Kidney (tissue), 13 donors: ENCODE measurements at regions not wholly inside any gene's neighbourhood (a gene's known extent, or its start where the extent isn't known, plus 50 kb on each side); places are given as distances from the start of the nearest gene placed in this dataset.
A peak's percentile ranks its signal among the peaks of the same experiment; 100 is the strongest.

Experiments
- DNase-seq, 5 donors: peaks; one replicate each; pipeline ENCODE4 v3.0.0-alpha.2; 2013 to 2020
- FAIRE-seq: peaks from 2 replicates; lab custom pipeline; 2012; peaks lifted over from hg19 to GRCh38; lab: Jason Lieb, UNC
- H3K27ac ChIP-seq, 2 donors: one replicate each; pipeline ENCODE4 v1.7.0; 2013; ENCODE audit warnings: low read depth in 2 of 2, low read length in 2 of 2, inconsistent platforms in 1 of 2
- H3K27me3 ChIP-seq: one replicate; pipeline ENCODE4 v1.7.1; 2013; ENCODE audit warnings: low read length, inconsistent platforms; ENCODE audit not compliant: control insufficient read depth, insufficient read depth
- H3K36me3 ChIP-seq, 3 donors: one replicate each; pipeline versions ENCODE4 v1.7.0 to v1.7.1; 2013; ENCODE audit warnings: low read length in 3 of 3, control low read depth in 1 of 3, inconsistent platforms in 1 of 3; ENCODE audit not compliant: insufficient read depth in 3 of 3, control insufficient read depth in 2 of 3
- H3K4me1 ChIP-seq, 3 donors: one replicate each; pipeline versions ENCODE4 v1.7.0 to v1.7.1; 2013; ENCODE audit warnings: low read length in 3 of 3, inconsistent platforms in 1 of 3, low read depth in 1 of 3; ENCODE audit not compliant: control insufficient read depth in 2 of 3, insufficient read depth in 2 of 3
- H3K4me3 ChIP-seq, 3 donors: one replicate each; pipeline versions ENCODE4 v1.7.0 to v1.8.1; 2013; ENCODE audit warnings: low read length in 3 of 3, control low read depth in 1 of 3, inconsistent platforms in 1 of 3
- H3K9ac ChIP-seq, 3 donors: one replicate each; pipeline versions ENCODE4 v1.7.0 to v1.7.1; 2013; ENCODE audit warnings: low read length in 3 of 3, control low read depth in 1 of 3, inconsistent platforms in 1 of 3
- H3K9me3 ChIP-seq, 3 donors: one replicate each; pipeline versions ENCODE4 v1.7.0 to v1.7.1; 2013; ENCODE audit warnings: low read length in 3 of 3, control low read depth in 1 of 3, inconsistent platforms in 1 of 3; ENCODE audit not compliant: control insufficient read depth in 2 of 3, insufficient read depth in 1 of 3
- CTCF ChIP-seq: IDR thresholded peaks from 3 replicates; pipeline ENCODE4 v1.5.1; 2012; ENCODE audit warnings: mild to moderate bottlenecking, moderate library complexity, borderline replicate concordance; ENCODE audit not compliant: insufficient read depth; ENCODE audit errors: extremely low read depth
- intact Hi-C: fragments of 100-400 bp; cut with DNase I; formaldehyde crosslinking; loops from one replicate; pipeline ENCODE4 v1.11.1; 2022
- donor health status: control.
- donor health status: control.
- donor health status: control.
- donor health status: control.
- donor health status: control.
- donor health status: DM: yes; HTN: yes; CAD: no.
- donor health status: Normal renal cell carcinoma (clear cell type).

- FAIRE-seq = no peak
- intact Hi-C loops = no loop called here
- TF ChIP-seq CTCF = no peak
These were observed 1287.1 kb downstream of the PCDH9 start for GRCh38 chr13:65943024-65943423.

DNA sequence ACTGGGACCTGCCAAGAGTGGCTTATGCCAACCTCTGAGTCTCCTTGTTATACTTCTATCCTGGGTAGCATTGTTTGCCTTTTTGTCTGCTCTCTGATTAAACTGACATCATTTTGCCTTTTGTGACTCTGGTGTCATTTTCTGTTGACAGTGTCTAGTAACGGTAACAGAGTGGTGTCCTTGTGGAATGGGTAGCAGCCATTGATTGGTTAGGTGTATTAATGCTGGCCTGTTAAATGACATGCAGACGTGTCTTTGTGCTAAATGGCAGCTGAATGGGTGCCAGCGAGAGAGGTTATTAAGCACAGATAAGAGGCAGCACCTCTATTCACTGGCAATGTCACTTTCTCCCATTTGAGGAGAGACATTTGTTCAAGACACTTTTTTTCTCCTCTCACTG is 1289.4 kb downstream of the PCDH9 start:
- H3K9ac ChIP-seq = no peak overlapping the region
- intact Hi-C loops = no loop called here
- H3K36me3 ChIP-seq = no peaks in the 10 kb centered on the region
- H3K9me3 ChIP-seq = no peaks in the 10 kb centered on the region
- FAIRE-seq (no peak), DNase-seq (no peak)
- no peaks in the 10 kb centered on the region for H3K4me1 ChIP-seq
- H3K4me3 ChIP-seq = no peak overlapping the region
- H3K27ac ChIP-seq = no peak overlapping the region
- TF ChIP-seq CTCF = no peak
- no peaks in the 10 kb centered on the region for H3K27me3 ChIP-seq

More at GRCh38 chr13:65943024-65943423, 1287.1 kb downstream of the PCDH9 start:
- Histone ChIP-seq H3K4me1 (no peaks in the 10 kb centered on the region), H3K9me3 (no peaks in the 10 kb centered on the region), H3K9ac (no peak overlapping the region), H3K27me3 (no peaks in the 10 kb centered on the region), H3K27ac (no peak overlapping the region), H3K36me3 (no peaks in the 10 kb centered on the region), H3K4me3 (no peak overlapping the region)
- DNase-seq = peak in 1 of 5 donors; percentile 20

DNA sequence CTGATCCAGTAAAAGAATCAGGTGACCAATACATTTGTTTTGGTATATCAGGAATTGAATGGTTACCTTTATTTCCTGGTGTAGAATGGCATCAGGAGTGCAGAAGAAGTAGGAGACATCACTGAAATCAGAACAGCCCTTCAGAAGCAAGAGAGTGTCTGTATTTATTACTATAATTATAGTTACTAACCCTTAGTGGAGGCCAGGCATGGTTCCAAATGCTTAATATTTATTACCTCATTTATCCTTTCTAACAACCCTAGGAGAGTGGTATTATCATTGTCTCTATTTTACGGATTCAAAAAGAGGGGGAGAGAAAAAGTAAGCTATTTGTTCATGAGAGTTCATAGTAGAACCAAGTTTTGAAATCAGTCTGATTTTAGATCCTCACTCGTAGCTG is 1292.9 kb downstream of the PCDH9 start:
- DNase-seq (no peak), FAIRE-seq (no peak)
- Histone ChIP-seq H3K36me3 (no peaks in the 10 kb centered on the region), H3K9ac (no peak overlapping the region), H3K27me3 (no peaks in the 10 kb centered on the region), H3K4me1 (peaks cover 0 to 2% (median 0%) of the 10 kb centered on the region in 3 donors), H3K27ac (no peak overlapping the region), H3K9me3 (no peaks in the 10 kb centered on the region), H3K4me3 (no peak overlapping the region)
- intact Hi-C loops = no loop called here
- no peak for TF ChIP-seq CTCF

GRCh38 chr13:65936249-65936648 is 1293.9 kb downstream of the PCDH9 start:
- DNase-seq (no peak), FAIRE-seq (no peak)
- no peaks in the 10 kb centered on the region for H3K9me3 ChIP-seq
- H3K27me3 ChIP-seq = no peaks in the 10 kb centered on the region
- H3K9ac ChIP-seq = no peak overlapping the region
- TF ChIP-seq CTCF = no peak
- peaks cover 0 to 2% (median 0%) of the 10 kb centered on the region in 3 donors for H3K4me1 ChIP-seq
- intact Hi-C loops = no loop called here
- H3K4me3 ChIP-seq = no peak overlapping the region
- no peak overlapping the region for H3K27ac ChIP-seq
- H3K36me3 ChIP-seq = no peaks in the 10 kb centered on the region
